HG02884 (cell line): ENCODE measurements at regions not wholly inside any gene's neighbourhood (a gene's known extent, or its start where the extent isn't known, plus 50 kb on each side); places are given as distances from the start of the nearest gene placed in this dataset.

Experiments used
- ATAC-seq: cut with Tn5 transposase; IDR thresholded peaks from one replicate; pipeline ENCODE4 v1.9.1; 2021; ENCODE audit warnings: mild to moderate bottlenecking, moderate library complexity; ENCODE audit not compliant: unreplicated experiment

DNA sequence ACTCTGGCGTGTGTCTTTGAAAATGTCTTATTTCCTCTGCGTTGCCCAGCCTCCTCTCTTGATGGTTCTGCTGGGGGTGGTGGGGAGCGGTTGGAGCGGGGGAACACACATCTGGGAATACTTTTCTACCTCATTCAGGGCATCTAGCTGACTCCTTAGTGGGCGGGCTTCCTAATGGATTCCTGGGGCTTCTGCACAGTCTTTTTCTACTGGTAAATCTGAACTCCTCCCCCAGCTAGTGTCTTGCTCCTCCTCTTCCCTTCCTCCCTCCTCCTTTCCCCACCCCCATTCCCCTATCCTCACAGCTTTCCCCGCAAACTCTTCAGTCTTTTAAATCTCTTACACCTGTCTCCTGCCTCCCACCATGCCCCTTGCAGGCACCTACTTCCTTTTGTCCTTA is 74.4 kb downstream of the PRL start:
- ATAC-seq, result no peak

DNA sequence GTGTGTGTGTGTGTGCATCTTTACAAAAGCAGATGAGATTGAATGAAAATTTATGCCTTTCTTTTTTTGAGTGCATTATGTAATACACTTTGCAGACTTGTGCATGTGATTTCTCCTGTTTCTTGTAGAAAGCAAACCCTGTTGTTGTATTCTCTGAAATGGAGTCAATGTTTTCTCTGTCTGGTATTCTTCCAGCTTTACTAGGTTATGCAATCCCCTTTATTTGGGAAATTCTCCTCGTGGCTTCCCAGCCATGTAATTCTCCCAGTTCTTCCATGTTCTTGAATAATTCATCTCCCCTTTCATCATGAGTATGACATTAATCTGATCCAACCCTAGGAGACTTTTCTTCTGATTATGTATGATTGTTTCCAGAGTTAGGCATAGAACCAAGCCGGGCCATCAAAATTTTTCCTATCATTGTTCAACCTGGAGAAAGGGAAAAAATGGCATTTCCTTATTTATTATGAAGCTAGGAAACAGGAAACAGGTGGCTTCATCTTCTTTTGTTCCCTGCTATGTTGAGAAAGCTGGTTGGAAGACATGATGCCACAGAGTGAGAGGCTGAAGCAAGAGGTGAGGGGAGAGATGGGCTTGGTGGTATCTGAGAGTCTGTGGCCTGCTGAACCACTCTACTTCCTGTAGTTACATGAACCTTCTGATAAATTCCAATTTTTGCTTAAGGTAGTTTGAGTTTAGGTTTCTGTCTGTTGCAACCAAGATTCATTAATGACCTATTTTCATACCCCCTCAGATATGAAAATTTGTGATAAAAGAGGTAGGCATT is 68.8 kb downstream of the PRL start:
- no peak for ATAC-seq

DNA sequence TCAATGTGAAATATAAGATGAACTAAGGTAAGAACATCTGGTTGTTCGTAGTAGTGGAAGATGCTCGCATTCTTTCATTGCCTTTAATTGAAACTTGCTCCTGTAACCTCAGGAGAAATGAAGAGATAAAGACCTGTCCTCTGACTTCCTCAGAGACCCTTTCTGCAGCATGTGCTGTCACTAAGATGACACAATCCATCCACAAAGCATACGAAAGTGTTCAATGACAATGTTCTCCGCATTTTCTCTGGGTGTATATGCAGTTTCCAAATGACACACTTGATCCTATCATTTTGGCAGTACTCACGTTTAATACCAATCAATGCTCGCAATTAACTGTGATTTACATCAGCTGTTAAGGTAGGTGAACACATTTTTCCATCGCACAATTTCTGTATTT is 65.8 kb downstream of the PRL start:
- ATAC-seq, result no peak

DNA sequence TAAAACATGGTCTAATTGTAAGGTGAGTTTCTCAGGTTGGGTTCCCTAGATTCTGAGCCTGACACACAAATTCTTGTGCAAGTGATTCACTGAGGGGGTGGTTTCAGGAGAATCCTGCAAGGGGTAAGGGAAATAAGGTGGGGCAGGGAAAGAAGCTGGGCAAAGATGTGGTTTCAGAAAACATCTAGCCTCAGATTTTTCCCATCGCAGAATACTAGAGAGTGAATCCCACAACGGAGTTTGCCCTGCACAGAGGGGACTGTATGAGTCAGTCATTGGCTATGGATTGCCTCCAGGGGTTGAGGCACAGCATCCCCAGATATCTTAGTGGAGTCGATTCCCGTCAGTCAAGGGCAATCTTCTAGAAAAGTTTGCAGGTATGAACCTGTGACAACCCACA is 65.2 kb downstream of the PRL start:
- no peak for ATAC-seq

DNA sequence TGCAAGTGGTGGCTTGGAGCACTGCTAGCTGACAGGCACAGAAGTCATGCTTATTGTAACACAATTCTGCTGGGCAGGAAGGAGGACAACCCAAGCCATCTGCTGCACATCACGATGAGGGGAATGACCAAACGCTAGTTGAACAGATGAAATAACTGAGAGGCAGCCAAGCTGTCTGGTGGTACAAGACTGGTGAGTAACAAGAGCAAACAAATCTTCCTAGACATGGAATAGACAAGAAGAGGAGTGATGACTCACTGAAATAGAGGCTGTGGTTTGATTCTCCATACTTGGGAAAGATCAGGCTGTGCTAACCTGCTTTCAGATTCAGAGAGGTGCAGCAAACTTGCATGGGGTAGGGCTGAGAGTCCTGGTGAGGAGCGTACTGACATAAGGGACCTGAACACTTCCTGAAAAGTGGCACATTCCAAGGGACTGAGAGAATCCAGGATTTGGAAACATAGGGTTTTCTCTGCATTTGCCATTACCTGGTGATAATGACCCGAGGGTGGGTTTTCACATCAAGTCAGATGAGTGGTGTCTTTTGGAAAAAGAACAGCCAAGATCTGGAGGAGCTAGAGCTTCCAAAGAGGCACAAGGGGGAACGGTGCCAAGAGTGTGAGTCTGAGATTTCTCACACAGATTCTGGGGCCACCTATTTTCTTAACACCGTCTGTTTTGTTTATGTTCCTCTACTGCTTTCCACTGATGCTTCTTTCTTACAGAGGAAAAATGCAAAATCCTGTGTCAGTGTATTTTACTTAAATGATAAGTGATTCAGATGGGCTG is 60.0 kb downstream of the PRL start:
- ATAC-seq, result no peak
